ENCODE measurements at regions not wholly inside any gene's neighbourhood (a gene's known extent, or its start where the extent isn't known, plus 50 kb on each side); places are given as distances from the start of the nearest gene placed in this dataset.

- no peak for TF ChIP-seq ZNF473 (tag by site-specific recombination; IDR thresholded peaks at IDR 0.05)
- TF ChIP-seq MZF1 (tag by site-specific recombination; IDR thresholded peaks at IDR 0.05; ENCODE audit: borderline replicate concordance): no peak
- no peak for TF ChIP-seq ZNF521 (tag by site-specific recombination; IDR thresholded peaks at IDR 0.05)
- TF ChIP-seq REST (tag by site-specific recombination; IDR thresholded peaks at IDR 0.05): no peak
- TF ChIP-seq ZNF112 (tag by site-specific recombination; IDR thresholded peaks at IDR 0.05): no peak
- no peak for TF ChIP-seq ZNF580 (tag by site-specific recombination; IDR thresholded peaks at IDR 0.05)
- TF ChIP-seq, protein P1, sequence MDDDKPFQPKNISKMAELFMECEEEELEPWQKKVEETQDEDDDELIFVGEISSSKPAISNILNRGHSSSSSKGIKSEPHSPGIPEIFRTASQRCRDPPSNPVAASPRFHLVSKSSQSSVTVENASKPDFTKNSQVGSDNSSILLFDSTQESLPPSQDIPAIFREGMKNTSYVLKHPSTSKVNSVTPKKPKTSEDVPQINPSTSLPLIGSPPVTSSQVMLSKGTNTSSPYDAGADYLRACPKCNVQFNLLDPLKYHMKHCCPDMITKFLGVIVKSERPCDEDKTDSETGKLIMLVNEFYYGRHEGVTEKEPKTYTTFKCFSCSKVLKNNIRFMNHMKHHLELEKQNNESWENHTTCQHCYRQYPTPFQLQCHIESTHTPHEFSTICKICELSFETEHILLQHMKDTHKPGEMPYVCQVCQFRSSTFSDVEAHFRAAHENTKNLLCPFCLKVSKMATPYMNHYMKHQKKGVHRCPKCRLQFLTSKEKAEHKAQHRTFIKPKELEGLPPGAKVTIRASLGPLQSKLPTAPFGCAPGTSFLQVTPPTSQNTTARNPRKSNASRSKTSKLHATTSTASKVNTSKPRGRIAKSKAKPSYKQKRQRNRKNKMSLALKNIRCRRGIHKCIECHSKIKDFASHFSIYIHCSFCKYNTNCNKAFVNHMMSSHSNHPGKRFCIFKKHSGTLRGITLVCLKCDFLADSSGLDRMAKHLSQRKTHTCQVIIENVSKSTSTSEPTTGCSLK (tag by site-specific recombination; IDR thresholded peaks at IDR 0.05): no peak
- TF ChIP-seq ZNF423 (tag by site-specific recombination; IDR thresholded peaks at IDR 0.05): no peak
- no peak for TF ChIP-seq ZNF837 (tag by site-specific recombination; IDR thresholded peaks at IDR 0.05)
- no peak for TF ChIP-seq ZNF426 (tag by site-specific recombination; IDR thresholded peaks at IDR 0.05)
- peak; percentile 59 for TF ChIP-seq KLF1 (tag by site-specific recombination; IDR thresholded peaks at IDR 0.05)
- no peak for TF ChIP-seq REPIN1 (tag by site-specific recombination; IDR thresholded peaks at IDR 0.05; ENCODE audit: low read depth)
- TF ChIP-seq WT1 (tag by site-specific recombination; IDR thresholded peaks at IDR 0.05): peak; percentile 83
- no peak for TF ChIP-seq ZNF529 (tag by site-specific recombination; IDR thresholded peaks at IDR 0.05; ENCODE audit: insufficient replicate concordance)
- TF ChIP-seq ZNF660 (tag by site-specific recombination; IDR thresholded peaks at IDR 0.05): 0 out of 2 replicates have a peak, but pooled peaks have one; percentile 15
- no peak for TF ChIP-seq ZNF585B (tag by site-specific recombination; IDR thresholded peaks at IDR 0.05)
- TF ChIP-seq ZNF549 (tag by site-specific recombination; IDR thresholded peaks at IDR 0.05): no peak
- no peak for TF ChIP-seq ZSCAN16 (tag by site-specific recombination; IDR thresholded peaks at IDR 0.05)
- no peak for TF ChIP-seq ZBTB11 (tag by site-specific recombination; conservative IDR thresholded peaks at IDR 0.05; ENCODE audit: low read depth)
- TF ChIP-seq ZBTB17 (tag by site-specific recombination; IDR thresholded peaks at IDR 0.05): peak; percentile 63
- no peak for TF ChIP-seq ZNF132 (tag by site-specific recombination; IDR thresholded peaks at IDR 0.05; ENCODE audit: borderline replicate concordance)
- TF ChIP-seq TCF7L2 (IDR thresholded peaks at IDR 0.05; ENCODE audit: borderline replicate concordance, low read depth, low read length): peak; percentile 97
- TF ChIP-seq, protein P2, sequence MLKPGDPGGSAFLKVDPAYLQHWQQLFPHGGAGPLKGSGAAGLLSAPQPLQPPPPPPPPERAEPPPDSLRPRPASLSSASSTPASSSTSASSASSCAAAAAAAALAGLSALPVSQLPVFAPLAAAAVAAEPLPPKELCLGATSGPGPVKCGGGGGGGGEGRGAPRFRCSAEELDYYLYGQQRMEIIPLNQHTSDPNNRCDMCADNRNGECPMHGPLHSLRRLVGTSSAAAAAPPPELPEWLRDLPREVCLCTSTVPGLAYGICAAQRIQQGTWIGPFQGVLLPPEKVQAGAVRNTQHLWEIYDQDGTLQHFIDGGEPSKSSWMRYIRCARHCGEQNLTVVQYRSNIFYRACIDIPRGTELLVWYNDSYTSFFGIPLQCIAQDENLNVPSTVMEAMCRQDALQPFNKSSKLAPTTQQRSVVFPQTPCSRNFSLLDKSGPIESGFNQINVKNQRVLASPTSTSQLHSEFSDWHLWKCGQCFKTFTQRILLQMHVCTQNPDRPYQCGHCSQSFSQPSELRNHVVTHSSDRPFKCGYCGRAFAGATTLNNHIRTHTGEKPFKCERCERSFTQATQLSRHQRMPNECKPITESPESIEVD (tag by site-specific recombination; IDR thresholded peaks at IDR 0.05): peak; percentile 57
- no peak for TF ChIP-seq ZNF366 (tag by site-specific recombination; conservative IDR thresholded peaks at IDR 0.05)
- TF ChIP-seq ZNF157 (tag by site-specific recombination; IDR thresholded peaks at IDR 0.05): no peak
- no peak for TF ChIP-seq PRDM10 (tag by site-specific recombination; IDR thresholded peaks at IDR 0.05)
Measured at GRCh38 chrX:482702-483203, 96.0 kb upstream of the PPP2R3B start (continued).

Measured in HEK293 (cell line).